ENCODE measurements at regions not wholly inside any gene's neighbourhood (a gene's known extent, or its start where the extent isn't known, plus 50 kb on each side); places are given as distances from the start of the nearest gene placed in this dataset.

DNA sequence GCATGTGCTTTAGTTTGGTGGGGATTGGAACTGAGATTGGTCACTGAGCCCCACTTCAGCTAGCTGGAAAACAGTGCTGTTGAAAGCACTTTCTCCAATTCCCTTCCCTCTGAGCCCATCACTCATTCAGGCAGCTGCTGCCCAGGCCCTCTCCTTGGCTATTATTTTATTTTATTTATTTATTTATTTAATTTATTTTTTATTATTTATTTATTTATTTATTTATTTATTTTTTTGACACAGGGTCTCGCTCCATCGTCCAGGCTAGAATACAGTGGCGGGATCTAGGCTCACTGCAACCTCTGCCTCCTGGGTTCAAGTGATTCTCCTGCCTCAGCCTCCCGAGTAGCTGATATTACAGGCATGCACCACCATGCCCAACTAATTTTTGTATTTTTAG, 51.8 kb upstream of the RBPJ start:
- TF ChIP-seq, protein P1, sequence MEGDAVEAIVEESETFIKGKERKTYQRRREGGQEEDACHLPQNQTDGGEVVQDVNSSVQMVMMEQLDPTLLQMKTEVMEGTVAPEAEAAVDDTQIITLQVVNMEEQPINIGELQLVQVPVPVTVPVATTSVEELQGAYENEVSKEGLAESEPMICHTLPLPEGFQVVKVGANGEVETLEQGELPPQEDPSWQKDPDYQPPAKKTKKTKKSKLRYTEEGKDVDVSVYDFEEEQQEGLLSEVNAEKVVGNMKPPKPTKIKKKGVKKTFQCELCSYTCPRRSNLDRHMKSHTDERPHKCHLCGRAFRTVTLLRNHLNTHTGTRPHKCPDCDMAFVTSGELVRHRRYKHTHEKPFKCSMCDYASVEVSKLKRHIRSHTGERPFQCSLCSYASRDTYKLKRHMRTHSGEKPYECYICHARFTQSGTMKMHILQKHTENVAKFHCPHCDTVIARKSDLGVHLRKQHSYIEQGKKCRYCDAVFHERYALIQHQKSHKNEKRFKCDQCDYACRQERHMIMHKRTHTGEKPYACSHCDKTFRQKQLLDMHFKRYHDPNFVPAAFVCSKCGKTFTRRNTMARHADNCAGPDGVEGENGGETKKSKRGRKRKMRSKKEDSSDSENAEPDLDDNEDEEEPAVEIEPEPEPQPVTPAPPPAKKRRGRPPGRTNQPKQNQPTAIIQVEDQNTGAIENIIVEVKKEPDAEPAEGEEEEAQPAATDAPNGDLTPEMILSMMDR (IDR thresholded peaks at IDR 0.05): no peak
